MCF 10A (cell line): ENCODE measurements at regions not wholly inside any gene's neighbourhood (a gene's known extent, or its start where the extent isn't known, plus 50 kb on each side); places are given as distances from the start of the nearest gene placed in this dataset.
"Not testable (repeated sequence)": the region's sequence is repeated elsewhere in the genome, so short reads cannot be mapped to it uniquely, and the experiment has no call there.

Experiments used
- BruUV-seq: library from RNA; stranded (reverse); fragments of 400-500 nt; replicated peaks from 2 replicates; lab custom pipeline; 2021; lab: Mats Ljungman, UMichigan
- CTCF ChIA-PET: fragments of 300-600 bp; sonication (Branson Sonifier 250); formaldehyde crosslinking; extraction: SDS; loops from one replicate; lab custom pipeline; 2021; ENCODE audit warnings: antibody characterized with exemption, inconsistent platforms; lab: Yijun Ruan, JAX
- POLR2A ChIA-PET: fragments of 300-600, 350-650 bp; sonication (Branson Sonifier 250); formaldehyde crosslinking; extraction: SDS; loops from one replicate; lab custom pipeline; 2020; ENCODE audit warnings: antibody characterized with exemption, inconsistent platforms; lab: Yijun Ruan, JAX
- DNase-seq: peaks from one replicate; pipeline ENCODE4 v3.0.0-alpha.2; 2018; ENCODE audit not compliant: unreplicated experiment
- H3K27ac Mint-ChIP-seq: one replicate; pipeline ENCODE4 v1.8.0; 2022; ENCODE audit warnings: mild to moderate bottlenecking, low read depth, mixed read lengths; ENCODE audit not compliant: unreplicated experiment
- H3K27me3 Mint-ChIP-seq: one replicate; pipeline ENCODE4 v1.8.0; 2022; ENCODE audit warnings: mixed read lengths; ENCODE audit not compliant: insufficient read depth, unreplicated experiment
- H3K36me3 Mint-ChIP-seq: one replicate; pipeline ENCODE4 v1.8.0; 2022; ENCODE audit warnings: mild to moderate bottlenecking, moderate library complexity, mixed read lengths; ENCODE audit not compliant: insufficient read depth, unreplicated experiment
- H3K4me1 Mint-ChIP-seq: one replicate; pipeline ENCODE4 v1.8.0; 2022; ENCODE audit warnings: mixed read lengths; ENCODE audit not compliant: insufficient read depth, unreplicated experiment
- H3K4me3 Mint-ChIP-seq: one replicate; pipeline ENCODE4 v1.8.0; 2022; ENCODE audit warnings: mild to moderate bottlenecking, moderate library complexity, mixed read lengths; ENCODE audit not compliant: unreplicated experiment
- H3K9me3 Mint-ChIP-seq: one replicate; pipeline ENCODE4 v1.8.0; 2022; ENCODE audit warnings: mixed read lengths; ENCODE audit not compliant: unreplicated experiment
- intact Hi-C: fragments of 100-400 bp; cut with micrococcal nuclease; formaldehyde crosslinking; loops from 2 replicates; pipeline ENCODE4 v1.14.1; 2022
- TF ChIP-seq, protein P1 (sequence below): fragments of 200-600 bp; IDR thresholded peaks from one replicate; pipeline ENCODE4 v1.8.0; 2022; ENCODE audit warnings: antibody characterized with exemption, mild to moderate bottlenecking; ENCODE audit not compliant: unreplicated experiment

DNA sequence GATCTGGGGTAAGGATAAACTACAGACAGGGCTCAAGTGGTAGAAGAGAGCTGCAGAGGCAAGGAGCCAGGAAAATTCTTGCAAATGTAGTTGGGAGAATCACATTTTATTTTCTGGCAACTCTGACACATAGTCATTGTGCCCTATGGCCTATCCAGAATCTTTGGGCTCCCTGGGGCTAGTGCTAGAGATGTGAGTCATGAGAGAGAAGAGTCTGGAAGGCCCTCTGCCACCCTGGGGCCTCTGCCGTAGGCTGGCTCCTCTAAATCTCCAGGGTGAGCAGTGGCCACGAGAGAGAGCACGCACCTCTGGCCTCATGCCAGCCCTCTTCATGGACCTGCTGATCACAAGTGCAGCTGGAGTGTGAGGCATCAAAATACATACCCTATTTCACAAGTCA is 74.3 kb upstream of the SSBP2 start:
- Mint-ChIP-seq H3K27ac (peak overlapping the region; percentile 69), H3K9me3 (no peaks in the 10 kb centered on the region), H3K4me3 (peak overlapping the region; percentile 19), H3K27me3 (no peaks in the 10 kb centered on the region), H3K4me1 (peaks cover 17% of the 10 kb centered on the region), H3K36me3 (peaks cover 4% of the 10 kb centered on the region)
- TF ChIP-seq, protein P1, sequence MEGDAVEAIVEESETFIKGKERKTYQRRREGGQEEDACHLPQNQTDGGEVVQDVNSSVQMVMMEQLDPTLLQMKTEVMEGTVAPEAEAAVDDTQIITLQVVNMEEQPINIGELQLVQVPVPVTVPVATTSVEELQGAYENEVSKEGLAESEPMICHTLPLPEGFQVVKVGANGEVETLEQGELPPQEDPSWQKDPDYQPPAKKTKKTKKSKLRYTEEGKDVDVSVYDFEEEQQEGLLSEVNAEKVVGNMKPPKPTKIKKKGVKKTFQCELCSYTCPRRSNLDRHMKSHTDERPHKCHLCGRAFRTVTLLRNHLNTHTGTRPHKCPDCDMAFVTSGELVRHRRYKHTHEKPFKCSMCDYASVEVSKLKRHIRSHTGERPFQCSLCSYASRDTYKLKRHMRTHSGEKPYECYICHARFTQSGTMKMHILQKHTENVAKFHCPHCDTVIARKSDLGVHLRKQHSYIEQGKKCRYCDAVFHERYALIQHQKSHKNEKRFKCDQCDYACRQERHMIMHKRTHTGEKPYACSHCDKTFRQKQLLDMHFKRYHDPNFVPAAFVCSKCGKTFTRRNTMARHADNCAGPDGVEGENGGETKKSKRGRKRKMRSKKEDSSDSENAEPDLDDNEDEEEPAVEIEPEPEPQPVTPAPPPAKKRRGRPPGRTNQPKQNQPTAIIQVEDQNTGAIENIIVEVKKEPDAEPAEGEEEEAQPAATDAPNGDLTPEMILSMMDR = no peak
- ChIA-PET POLR2A (interaction anchor here (0.5 to 2.7 kb wide), 15 partner anchors 10 to 474 kb away, joined by 3 to 25 read pairs (median 4); partner anchors contain the start of genes ATG10 and SSBP2), CTCF (interaction anchor here (1.8 to 1.9 kb wide), 2 partner anchors 25 to 36 kb away, joined by 5 to 6 read pairs; no protein-coding TSS in a partner anchor)
- peak; percentile 92 for DNase-seq
- intact Hi-C loops = no loop called here
- no TSS peak for BruUV-seq

DNA sequence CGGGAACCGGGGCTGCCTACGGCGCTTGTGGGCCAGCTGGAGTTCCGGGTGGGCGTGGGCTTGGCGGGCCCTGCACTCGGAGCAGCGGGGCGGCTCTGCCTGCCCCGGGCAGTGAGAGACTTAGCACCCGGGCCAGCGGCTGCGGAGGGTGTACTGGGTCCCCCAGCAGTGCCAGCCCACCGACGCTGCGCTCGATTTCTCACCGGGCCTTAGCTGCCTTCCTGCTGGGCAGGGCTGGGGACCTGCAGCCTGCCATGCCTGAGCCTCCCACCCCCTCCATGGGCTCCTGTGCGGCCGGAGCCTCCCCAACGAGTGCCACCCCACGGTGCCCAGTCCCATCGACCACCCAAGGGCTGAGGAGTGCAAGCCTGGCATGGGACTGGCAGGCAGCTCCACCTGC is 72.8 kb upstream of the SSBP2 start:
- H3K27ac Mint-ChIP-seq, DNase-seq, intact Hi-C loops, H3K27me3 Mint-ChIP-seq, H3K4me3 Mint-ChIP-seq, H3K9me3 Mint-ChIP-seq, BruUV-seq, H3K36me3 Mint-ChIP-seq: not testable (repeated sequence)
- peaks cover 25% of the 10 kb centered on the region for H3K4me1 Mint-ChIP-seq
- POLR2A ChIA-PET = interaction anchor here (1.2 to 2.7 kb wide), 5 partner anchors 15 to 73 kb away, joined by 4 to 25 read pairs (median 13); partner anchors contain the start of gene SSBP2
- CTCF ChIA-PET = interaction anchor here (1.1 kb wide), 1 partner anchor 30 kb away, joined by 3 read pairs; no protein-coding TSS in a partner anchor

DNA sequence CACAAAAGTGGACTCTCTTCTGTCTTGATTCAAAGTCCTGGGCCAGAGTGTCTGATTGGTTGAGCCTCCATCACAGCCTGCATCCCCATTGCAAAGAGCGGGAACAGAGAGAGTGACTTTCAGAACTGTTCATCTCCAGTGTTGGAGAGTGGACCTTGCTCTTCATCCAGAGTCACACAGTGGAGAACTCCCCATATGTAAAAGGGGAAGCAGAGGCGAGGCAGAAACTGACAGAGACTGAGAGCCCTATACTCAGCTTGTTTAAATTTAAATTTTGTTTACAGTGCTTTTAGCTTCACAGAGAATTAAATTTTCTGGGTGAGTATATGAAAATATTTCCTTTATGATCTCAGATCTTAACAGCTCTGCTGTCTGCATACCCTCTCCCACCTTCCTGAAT is 70.0 kb upstream of the SSBP2 start:
- Mint-ChIP-seq H3K27me3 (no peaks in the 10 kb centered on the region), H3K9me3 (no peaks in the 10 kb centered on the region), H3K4me1 (peaks cover 25% of the 10 kb centered on the region), H3K36me3 (peaks cover 7% of the 10 kb centered on the region), H3K27ac (no peak overlapping the region), H3K4me3 (no peak overlapping the region)
- ChIA-PET CTCF (interaction anchor here (0.7 to 1.6 kb wide), 2 partner anchors 18 to 26 kb away, joined by 4 read pairs; no protein-coding TSS in a partner anchor), POLR2A (interaction anchor here (0.6 to 4.1 kb wide), 3 partner anchors 32 to 130 kb away, joined by 3 to 21 read pairs (median 3); no protein-coding TSS in a partner anchor)
- BruUV-seq = no TSS peak
- TF ChIP-seq, protein P1 = no peak
- no peak for DNase-seq
- intact Hi-C loops = no loop called here

DNA sequence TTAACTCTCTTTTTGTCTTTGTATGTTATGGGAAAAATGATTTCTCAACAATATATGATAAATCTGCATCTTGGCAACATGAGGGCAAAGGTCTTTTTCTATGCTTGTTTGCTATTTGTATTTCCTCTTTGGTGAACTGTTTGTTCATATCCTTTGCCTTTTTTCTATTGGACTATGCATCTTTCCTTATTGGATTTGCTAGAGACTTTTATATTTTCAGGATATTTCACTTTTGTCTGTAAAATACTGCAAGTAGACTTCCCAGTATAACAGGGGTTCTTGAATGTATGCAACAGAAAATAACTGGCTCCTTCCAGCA is 69.4 kb upstream of the SSBP2 start:
- H3K27me3 Mint-ChIP-seq = no peaks in the 10 kb centered on the region
- POLR2A ChIA-PET = interaction anchor here (0.6 to 4.1 kb wide), 5 partner anchors 30 to 129 kb away, joined by 3 to 21 read pairs (median 4); partner anchors contain the start of gene SSBP2
- H3K9me3 Mint-ChIP-seq = no peaks in the 10 kb centered on the region
- DNase-seq = no peak
- peaks cover 7% of the 10 kb centered on the region for H3K36me3 Mint-ChIP-seq
- H3K4me1 Mint-ChIP-seq = peaks cover 20% of the 10 kb centered on the region
- no TSS peak for BruUV-seq
- H3K27ac Mint-ChIP-seq = peak overlapping the region; percentile 78
- TF ChIP-seq, protein P1 = no peak
- H3K4me3 Mint-ChIP-seq = no peak overlapping the region
- intact Hi-C loops = no loop called here
- CTCF ChIA-PET = interaction anchor here (0.7 to 1.6 kb wide), 2 partner anchors 18 to 26 kb away, joined by 4 read pairs; no protein-coding TSS in a partner anchor
